ENCODE measurements at regions not wholly inside any gene's neighbourhood (a gene's known extent, or its start where the extent isn't known, plus 50 kb on each side); places are given as distances from the start of the nearest gene placed in this dataset.

DNA sequence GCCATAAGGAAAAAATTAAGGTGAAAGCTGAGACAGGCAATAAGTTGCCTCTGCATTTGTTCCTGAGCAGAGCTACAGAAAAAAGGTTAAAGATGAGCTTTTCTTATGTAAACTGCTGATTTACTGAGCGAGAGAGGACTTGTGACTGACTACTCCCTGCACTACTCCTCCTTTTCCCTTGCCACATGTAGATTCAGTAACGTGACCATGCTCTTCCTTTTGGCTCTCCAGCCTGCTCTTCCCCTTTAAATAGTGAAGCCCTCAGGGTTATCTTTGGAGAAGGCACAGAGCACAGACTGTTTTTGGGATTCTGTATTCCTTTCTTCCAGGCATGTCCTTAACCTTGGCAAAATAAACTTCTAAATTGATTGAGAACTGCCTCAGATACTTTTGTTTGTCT is 630.2 kb downstream of the UQCRFS1 start:
- TF ChIP-seq, protein P1, sequence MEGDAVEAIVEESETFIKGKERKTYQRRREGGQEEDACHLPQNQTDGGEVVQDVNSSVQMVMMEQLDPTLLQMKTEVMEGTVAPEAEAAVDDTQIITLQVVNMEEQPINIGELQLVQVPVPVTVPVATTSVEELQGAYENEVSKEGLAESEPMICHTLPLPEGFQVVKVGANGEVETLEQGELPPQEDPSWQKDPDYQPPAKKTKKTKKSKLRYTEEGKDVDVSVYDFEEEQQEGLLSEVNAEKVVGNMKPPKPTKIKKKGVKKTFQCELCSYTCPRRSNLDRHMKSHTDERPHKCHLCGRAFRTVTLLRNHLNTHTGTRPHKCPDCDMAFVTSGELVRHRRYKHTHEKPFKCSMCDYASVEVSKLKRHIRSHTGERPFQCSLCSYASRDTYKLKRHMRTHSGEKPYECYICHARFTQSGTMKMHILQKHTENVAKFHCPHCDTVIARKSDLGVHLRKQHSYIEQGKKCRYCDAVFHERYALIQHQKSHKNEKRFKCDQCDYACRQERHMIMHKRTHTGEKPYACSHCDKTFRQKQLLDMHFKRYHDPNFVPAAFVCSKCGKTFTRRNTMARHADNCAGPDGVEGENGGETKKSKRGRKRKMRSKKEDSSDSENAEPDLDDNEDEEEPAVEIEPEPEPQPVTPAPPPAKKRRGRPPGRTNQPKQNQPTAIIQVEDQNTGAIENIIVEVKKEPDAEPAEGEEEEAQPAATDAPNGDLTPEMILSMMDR (conservative IDR thresholded peaks at IDR 0.05; ENCODE audit: low read depth, low read length) = no peak
- TF ChIP-seq EZH2 (IDR thresholded peaks at IDR 0.05; ENCODE audit: borderline replicate concordance, low read depth, low read length, poor library complexity, severe bottlenecking) = no peak
- intact Hi-C loops (cut with micrococcal nuclease; ENCODE audit: unreplicated experiment) = no loop called here
- no peak overlapping the region for H3K4me3 ChIP-seq (ENCODE audit: low read depth, low read length, poor library complexity, severe bottlenecking)
- H3K4me1 ChIP-seq (ENCODE audit: insufficient read depth, low read length, poor library complexity, severe bottlenecking) = no peaks in the 10 kb centered on the region
- ChIA-PET POLR2A (ENCODE audit: low non-redundant PET) (no interaction called here), CTCF (no interaction called here)
- no peak for DNase-seq (ENCODE audit: low spot score)
- H3K27ac ChIP-seq (ENCODE audit: low read depth, low read length, poor library complexity, severe bottlenecking) = no peak overlapping the region
- H3K27me3 ChIP-seq (replicated peaks; ENCODE audit: insufficient read depth, low read depth, low read length, poor library complexity) = no peaks in the 10 kb centered on the region
- peaks cover 23% of the 10 kb centered on the region for H3K9me3 ChIP-seq (ENCODE audit: low read depth, low read length, poor library complexity, severe bottlenecking)
- H3K36me3 ChIP-seq (ENCODE audit: insufficient read depth, low read length, poor library complexity, severe bottlenecking) = no peaks in the 10 kb centered on the region
- BruUV-seq (replicated peaks) = no TSS peak

DNA sequence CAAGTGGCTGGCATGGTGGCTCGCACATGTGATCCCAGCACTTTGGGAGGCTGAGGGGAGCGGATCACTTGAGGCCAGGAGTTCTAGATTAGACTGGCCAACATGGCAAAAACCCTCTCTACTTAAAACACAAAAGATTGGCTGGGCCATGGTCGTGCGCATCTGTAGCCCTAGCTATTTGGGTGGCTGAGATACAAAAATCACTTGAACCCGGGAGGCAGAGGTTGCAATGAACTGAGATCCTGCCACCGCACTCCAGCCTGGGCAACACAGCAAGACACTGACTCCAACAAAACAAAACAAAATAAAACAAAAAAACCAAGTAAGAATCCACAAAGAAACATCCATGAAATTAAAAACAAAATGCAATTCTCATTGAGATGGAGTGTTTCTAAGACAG is 630.6 kb downstream of the UQCRFS1 start:
- BruUV-seq (replicated peaks) = no TSS peak
- H3K4me3 ChIP-seq (ENCODE audit: low read depth, low read length, poor library complexity, severe bottlenecking) = no peak overlapping the region
- H3K27me3 ChIP-seq (replicated peaks; ENCODE audit: insufficient read depth, low read depth, low read length, poor library complexity) = no peaks in the 10 kb centered on the region
- H3K4me1 ChIP-seq (ENCODE audit: insufficient read depth, low read length, poor library complexity, severe bottlenecking) = no peaks in the 10 kb centered on the region
- TF ChIP-seq, protein P1 (conservative IDR thresholded peaks at IDR 0.05; ENCODE audit: low read depth, low read length) = no peak
- no peak for TF ChIP-seq EZH2 (IDR thresholded peaks at IDR 0.05; ENCODE audit: borderline replicate concordance, low read depth, low read length, poor library complexity, severe bottlenecking)
- intact Hi-C loops (cut with micrococcal nuclease; ENCODE audit: unreplicated experiment) = no loop called here
- CTCF ChIA-PET = no interaction called here
- no peaks in the 10 kb centered on the region for H3K36me3 ChIP-seq (ENCODE audit: insufficient read depth, low read length, poor library complexity, severe bottlenecking)
- POLR2A ChIA-PET (ENCODE audit: low non-redundant PET) = no interaction called here
- H3K9me3 ChIP-seq (ENCODE audit: low read depth, low read length, poor library complexity, severe bottlenecking) = peaks cover 18% of the 10 kb centered on the region
- H3K27ac ChIP-seq (ENCODE audit: low read depth, low read length, poor library complexity, severe bottlenecking) = no peak overlapping the region
- DNase-seq (ENCODE audit: low spot score) = no peak

DNA sequence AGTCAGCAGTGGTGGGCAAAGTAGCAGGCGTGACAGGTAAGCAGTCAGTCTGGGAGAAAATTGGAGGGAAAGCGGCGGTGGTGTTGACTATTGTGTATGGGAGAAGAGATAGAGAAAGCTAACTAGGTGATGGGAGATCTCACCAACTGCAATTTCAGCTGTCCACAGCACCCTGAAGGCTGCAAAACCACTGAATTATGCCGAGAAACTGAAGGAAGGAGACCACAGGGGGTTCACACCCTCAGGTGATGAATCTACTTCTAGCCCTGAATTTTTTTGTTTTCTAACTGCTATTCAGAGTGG is 631.5 kb downstream of the UQCRFS1 start:
- no peaks in the 10 kb centered on the region for H3K4me1 ChIP-seq (ENCODE audit: insufficient read depth, low read length, poor library complexity, severe bottlenecking)
- ChIA-PET CTCF (no interaction called here), POLR2A (ENCODE audit: low non-redundant PET) (no interaction called here)
- H3K4me3 ChIP-seq (ENCODE audit: low read depth, low read length, poor library complexity, severe bottlenecking) = no peak overlapping the region
- no peak overlapping the region for H3K27ac ChIP-seq (ENCODE audit: low read depth, low read length, poor library complexity, severe bottlenecking)
- no peaks in the 10 kb centered on the region for H3K36me3 ChIP-seq (ENCODE audit: insufficient read depth, low read length, poor library complexity, severe bottlenecking)
- no peak for DNase-seq (ENCODE audit: low spot score)
- intact Hi-C loops (cut with micrococcal nuclease; ENCODE audit: unreplicated experiment) = no loop called here
- peaks cover 13% of the 10 kb centered on the region for H3K9me3 ChIP-seq (ENCODE audit: low read depth, low read length, poor library complexity, severe bottlenecking)
- no peaks in the 10 kb centered on the region for H3K27me3 ChIP-seq (replicated peaks; ENCODE audit: insufficient read depth, low read depth, low read length, poor library complexity)
- TF ChIP-seq, protein P1 (conservative IDR thresholded peaks at IDR 0.05; ENCODE audit: low read depth, low read length) = no peak
- no peak for TF ChIP-seq EZH2 (IDR thresholded peaks at IDR 0.05; ENCODE audit: borderline replicate concordance, low read depth, low read length, poor library complexity, severe bottlenecking)
- BruUV-seq (replicated peaks) = no TSS peak
